Central memory CD8-positive, alpha-beta T cell (primary cell): ENCODE measurements at regions not wholly inside any gene's neighbourhood (a gene's known extent, or its start where the extent isn't known, plus 50 kb on each side); places are given as distances from the start of the nearest gene placed in this dataset.

Source experiments
- ATAC-seq: fragments of 150-1000 bp; cut with Tn5 transposase; replicated peaks from 2 replicates; pipeline ENCODE4 v1.10.0; 2022; ENCODE audit warnings: mild to moderate bottlenecking, moderate FRiP score, moderate number of reproducible peaks; ENCODE audit not compliant: poor library complexity, severe bottlenecking; ENCODE audit errors: extremely low read depth
- DNase-seq, 2 donors: peaks; one replicate each; pipeline ENCODE4 v3.0.0; 2021; ENCODE audit warnings: low spot score in 2 of 2
- H3K27ac Mint-ChIP-seq: one replicate; pipeline ENCODE4 v1.8.0; 2022; ENCODE audit warnings: low read depth, mild to moderate bottlenecking, moderate library complexity, mixed read lengths
- H3K27me3 Mint-ChIP-seq: one replicate; pipeline ENCODE4 v1.8.0; 2022; ENCODE audit warnings: mixed read lengths
- H3K36me3 Mint-ChIP-seq: one replicate; pipeline ENCODE4 v1.8.0; 2022; ENCODE audit warnings: mild to moderate bottlenecking, moderate library complexity, mixed read lengths; ENCODE audit not compliant: insufficient read depth
- H3K4me1 Mint-ChIP-seq: one replicate; pipeline ENCODE4 v1.8.0; 2022; ENCODE audit warnings: mixed read lengths
- H3K4me3 Mint-ChIP-seq: one replicate; pipeline ENCODE4 v1.8.0; 2022; ENCODE audit warnings: mild to moderate bottlenecking, moderate library complexity, mixed read lengths
- H3K9me3 Mint-ChIP-seq: one replicate; pipeline ENCODE4 v1.8.0; 2022; ENCODE audit warnings: mixed read lengths

DNA sequence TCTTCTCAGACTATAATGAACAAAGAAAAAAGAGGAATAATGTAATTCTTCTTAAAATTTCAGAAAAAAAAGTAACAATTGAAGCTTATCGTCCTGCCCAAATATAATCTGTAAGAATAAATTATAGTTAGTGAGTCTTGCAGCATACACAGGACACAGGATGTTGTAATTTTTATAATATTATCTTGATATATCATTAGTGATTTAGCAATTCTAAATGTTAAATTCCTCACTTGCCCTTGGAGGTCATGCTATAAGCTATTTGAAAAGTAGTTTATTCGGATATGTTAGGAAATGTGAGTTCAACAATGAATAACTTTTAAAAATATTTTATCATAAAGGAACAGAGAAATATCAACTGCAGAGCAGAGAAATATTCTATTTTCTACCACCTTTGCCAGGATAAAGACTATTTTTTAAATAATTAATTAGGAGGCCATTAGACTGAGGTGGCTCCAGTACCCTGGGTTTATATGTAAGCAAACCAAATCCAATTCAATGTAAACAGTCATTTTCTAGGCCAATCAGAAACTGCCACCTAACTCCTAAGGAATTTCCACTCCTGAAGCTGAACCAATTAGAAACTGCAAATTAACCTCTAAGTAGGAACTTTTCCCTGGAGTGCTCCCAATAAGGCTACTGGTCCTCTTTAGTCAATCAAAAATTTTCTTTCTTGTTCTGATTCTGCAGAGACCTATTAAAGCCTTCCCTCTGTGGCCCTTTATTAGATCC lies 1109.3 kb downstream of the ROBO2 start:
- Mint-ChIP-seq H3K36me3 (peaks cover 1% of the 10 kb centered on the region), H3K4me1 (no peaks in the 10 kb centered on the region), H3K27ac (no peak overlapping the region), H3K27me3 (no peaks in the 10 kb centered on the region), H3K9me3 (peaks cover 36% of the 10 kb centered on the region), H3K4me3 (no peak overlapping the region)
- DNase-seq (no peak), ATAC-seq (no peak)

DNA sequence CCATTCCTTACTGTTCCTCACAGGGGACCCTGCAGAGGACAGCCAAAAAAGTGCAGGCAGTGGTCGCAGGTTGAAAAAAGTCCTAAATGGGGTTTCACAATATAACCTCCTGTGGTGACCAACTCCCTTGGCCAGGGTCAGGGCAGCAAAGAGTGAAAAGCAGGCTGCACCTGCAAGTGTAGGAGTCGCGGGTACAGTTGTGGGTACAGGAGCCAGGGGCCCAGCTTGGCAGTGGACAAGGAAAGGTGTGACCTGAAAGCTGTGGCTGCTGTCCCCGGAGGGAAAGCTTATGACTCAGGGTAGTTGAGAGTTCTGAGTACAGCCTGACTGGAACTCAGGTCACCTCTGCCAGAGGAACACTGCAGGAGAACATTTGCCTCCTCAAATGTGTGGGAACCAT lies 1114.1 kb downstream of the ROBO2 start:
- DNase-seq = no peak
- H3K9me3 Mint-ChIP-seq = peaks cover 25% of the 10 kb centered on the region
- no peak overlapping the region for H3K4me3 Mint-ChIP-seq
- H3K27ac Mint-ChIP-seq = no peak overlapping the region
- no peaks in the 10 kb centered on the region for H3K27me3 Mint-ChIP-seq
- H3K36me3 Mint-ChIP-seq = peaks cover 1% of the 10 kb centered on the region
- no peaks in the 10 kb centered on the region for H3K4me1 Mint-ChIP-seq
- no peak for ATAC-seq

DNA sequence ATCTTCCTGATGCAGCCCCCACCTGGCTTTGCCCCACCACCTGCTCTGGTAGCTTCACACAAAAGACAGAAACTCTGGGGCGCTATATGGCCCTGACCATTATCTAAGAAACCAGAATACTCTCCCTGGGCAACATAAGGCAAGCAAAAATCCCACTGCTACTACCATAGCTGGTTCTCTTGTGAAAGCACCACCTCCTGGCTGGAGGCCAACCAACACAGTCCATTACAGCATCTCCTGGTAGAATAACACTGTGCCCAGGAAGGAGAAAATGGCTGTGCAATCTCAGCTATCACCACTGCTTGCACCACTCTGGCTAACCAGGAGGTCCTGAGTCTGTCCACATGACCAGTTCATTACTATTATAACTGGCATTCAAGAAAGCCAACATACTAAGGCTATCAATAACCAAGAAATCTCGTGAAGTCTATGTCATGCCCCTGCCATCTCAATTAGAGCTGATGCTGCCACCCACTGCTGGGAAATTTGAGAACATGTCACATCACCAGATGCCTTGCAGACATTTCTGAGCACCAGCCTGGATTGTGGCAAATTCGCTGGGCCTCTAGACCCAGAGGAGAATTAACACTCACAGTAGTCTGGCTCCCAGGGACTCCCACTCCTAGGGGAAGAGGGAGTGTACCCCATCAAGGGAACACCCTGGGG lies 1114.8 kb downstream of the ROBO2 start:
- no peak for ATAC-seq
- no peak overlapping the region for H3K27ac Mint-ChIP-seq
- no peaks in the 10 kb centered on the region for H3K27me3 Mint-ChIP-seq
- peaks cover 25% of the 10 kb centered on the region for H3K9me3 Mint-ChIP-seq
- H3K36me3 Mint-ChIP-seq = peaks cover 1% of the 10 kb centered on the region
- no peak for DNase-seq
- no peak overlapping the region for H3K4me3 Mint-ChIP-seq
- H3K4me1 Mint-ChIP-seq = no peaks in the 10 kb centered on the region

DNA sequence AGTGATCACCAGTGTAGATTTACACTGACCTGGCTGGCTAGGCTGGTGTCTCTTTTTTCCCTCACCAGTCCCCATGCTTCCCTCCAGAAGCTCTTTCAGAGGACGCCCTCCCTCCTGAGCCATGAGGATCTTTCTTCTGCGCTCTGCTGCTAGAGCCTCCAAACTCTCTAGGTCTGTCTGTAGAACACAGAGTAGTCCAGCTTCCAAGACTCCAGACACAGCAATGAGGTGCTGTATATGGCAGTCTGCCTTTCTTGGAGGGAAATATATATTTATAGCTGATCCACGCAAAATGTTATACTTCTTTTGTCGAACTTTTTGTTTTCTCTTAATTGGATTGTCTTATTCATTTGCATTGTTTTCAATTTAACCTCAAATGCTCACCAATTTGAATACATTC lies 1121.8 kb downstream of the ROBO2 start:
- ATAC-seq (no peak), DNase-seq (no peak)
- Mint-ChIP-seq H3K4me3 (no peak overlapping the region), H3K4me1 (no peaks in the 10 kb centered on the region), H3K27me3 (no peaks in the 10 kb centered on the region), H3K36me3 (peaks cover 3% of the 10 kb centered on the region), H3K9me3 (peaks cover 22% of the 10 kb centered on the region), H3K27ac (no peak overlapping the region)

DNA sequence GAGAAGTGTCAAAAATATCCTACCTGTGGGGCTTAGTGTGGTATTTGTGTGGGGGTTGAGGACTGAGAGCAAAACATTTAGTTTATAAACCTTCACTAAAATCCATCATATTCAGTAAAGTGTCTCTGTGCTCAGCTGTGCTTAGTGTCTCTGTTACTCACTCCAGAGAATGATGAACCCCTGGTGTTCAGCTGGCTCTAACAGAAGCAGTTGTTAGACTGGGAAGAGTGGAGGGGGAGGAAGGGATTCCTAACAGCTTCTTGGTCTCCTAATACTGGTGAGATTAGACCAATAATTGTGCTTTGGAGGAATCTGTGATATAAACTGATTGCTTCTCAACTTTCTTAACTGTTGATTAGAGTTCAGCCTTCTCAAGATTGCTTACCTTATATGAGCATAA lies 1123.5 kb downstream of the ROBO2 start:
- Mint-ChIP-seq H3K27ac (no peak overlapping the region), H3K4me3 (no peak overlapping the region), H3K4me1 (no peaks in the 10 kb centered on the region), H3K36me3 (peaks cover 3% of the 10 kb centered on the region), H3K27me3 (no peaks in the 10 kb centered on the region), H3K9me3 (peaks cover 19% of the 10 kb centered on the region)
- no peak for DNase-seq
- ATAC-seq = no peak

DNA sequence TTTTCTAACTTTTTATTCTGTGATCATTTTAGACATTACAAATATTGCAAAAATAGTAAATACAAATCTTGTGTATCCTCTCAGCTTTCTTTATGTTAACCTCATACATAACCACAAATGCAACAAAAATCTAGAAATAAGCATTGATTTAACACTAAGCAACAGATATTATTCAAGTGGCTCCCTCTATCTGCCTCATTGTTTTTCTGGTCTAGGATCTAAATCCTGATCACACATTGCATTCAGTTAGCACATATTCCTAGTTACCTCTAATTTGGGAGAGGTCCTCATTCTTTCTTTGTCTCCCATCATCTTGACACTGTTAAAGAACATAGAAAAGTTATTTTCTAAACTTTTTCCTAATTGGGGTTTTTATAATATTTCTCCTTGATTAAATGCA lies 1126.0 kb downstream of the ROBO2 start:
- ATAC-seq (no peak), DNase-seq (no peak)
- no peak overlapping the region for H3K27ac Mint-ChIP-seq
- H3K4me1 Mint-ChIP-seq = no peaks in the 10 kb centered on the region
- H3K9me3 Mint-ChIP-seq = peaks cover 19% of the 10 kb centered on the region
- peaks cover 3% of the 10 kb centered on the region for H3K36me3 Mint-ChIP-seq
- no peak overlapping the region for H3K4me3 Mint-ChIP-seq
- H3K27me3 Mint-ChIP-seq = no peaks in the 10 kb centered on the region

DNA sequence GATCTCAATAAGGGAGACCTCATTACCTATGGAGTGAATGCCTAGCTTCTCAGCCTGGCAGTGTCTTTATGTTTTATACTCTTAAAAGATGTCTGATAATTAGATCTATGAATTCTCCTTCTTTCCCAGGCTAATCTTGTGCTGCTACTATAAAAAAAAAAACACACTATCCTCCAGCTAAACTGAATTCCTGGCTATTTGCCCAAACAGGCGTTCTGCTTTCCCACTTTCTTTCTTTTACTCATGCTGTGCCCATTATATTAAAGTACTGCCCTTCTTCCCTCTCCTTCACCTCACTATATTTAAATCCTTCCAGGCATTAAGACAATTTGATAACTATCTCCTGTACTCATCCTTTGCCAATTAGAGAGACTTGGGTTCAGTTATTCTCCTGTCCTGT lies 1134.9 kb downstream of the ROBO2 start:
- H3K36me3 Mint-ChIP-seq = no peaks in the 10 kb centered on the region
- peaks cover 26% of the 10 kb centered on the region for H3K9me3 Mint-ChIP-seq
- no peaks in the 10 kb centered on the region for H3K4me1 Mint-ChIP-seq
- DNase-seq = no peak
- H3K27ac Mint-ChIP-seq = no peak overlapping the region
- no peak for ATAC-seq
- no peaks in the 10 kb centered on the region for H3K27me3 Mint-ChIP-seq
- no peak overlapping the region for H3K4me3 Mint-ChIP-seq

DNA sequence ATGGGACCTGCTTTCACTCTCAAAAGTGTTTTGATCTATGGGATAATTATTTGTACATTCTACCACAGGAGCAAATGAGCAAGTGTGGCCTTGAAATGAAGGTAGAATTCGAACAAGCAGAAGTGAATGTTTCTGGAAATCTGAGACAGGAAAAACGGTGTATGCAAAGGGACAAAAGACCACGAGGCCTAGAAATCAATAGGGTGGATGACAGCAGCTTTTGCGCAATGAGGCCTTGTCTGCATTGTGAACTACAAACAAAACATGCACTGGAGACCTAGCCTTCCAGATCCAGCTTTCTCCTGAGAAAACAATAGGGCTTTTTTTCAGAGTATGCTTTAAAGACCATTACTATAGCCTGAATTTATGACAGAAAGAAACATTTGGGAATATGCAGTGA lies 1137.0 kb downstream of the ROBO2 start:
- no peaks in the 10 kb centered on the region for H3K4me1 Mint-ChIP-seq
- H3K27me3 Mint-ChIP-seq = no peaks in the 10 kb centered on the region
- H3K36me3 Mint-ChIP-seq = no peaks in the 10 kb centered on the region
- no peak for ATAC-seq
- DNase-seq = no peak
- H3K27ac Mint-ChIP-seq = no peak overlapping the region
- no peak overlapping the region for H3K4me3 Mint-ChIP-seq
- peaks cover 35% of the 10 kb centered on the region for H3K9me3 Mint-ChIP-seq

DNA sequence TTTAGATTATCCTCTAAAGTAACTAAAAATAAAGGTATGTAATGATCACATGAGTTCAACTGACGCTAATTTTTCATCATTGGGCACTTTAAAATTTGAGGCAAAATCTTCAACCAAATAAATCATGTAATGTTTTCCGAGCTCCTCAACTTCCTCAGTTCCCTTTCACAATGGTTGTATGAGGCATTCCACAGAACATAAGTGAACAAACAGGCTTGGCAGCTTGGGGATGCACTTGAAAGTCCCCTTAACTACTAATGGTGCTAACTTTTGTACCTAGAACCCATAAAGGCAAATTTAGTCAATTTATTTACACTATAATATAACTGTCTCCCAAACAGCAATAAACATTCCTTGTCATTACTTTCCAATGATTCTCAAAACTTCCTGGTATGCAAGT lies 1137.9 kb downstream of the ROBO2 start:
- H3K4me3 Mint-ChIP-seq = no peak overlapping the region
- DNase-seq = no peak
- H3K27ac Mint-ChIP-seq = no peak overlapping the region
- no peak for ATAC-seq
- no peaks in the 10 kb centered on the region for H3K4me1 Mint-ChIP-seq
- H3K36me3 Mint-ChIP-seq = no peaks in the 10 kb centered on the region
- no peaks in the 10 kb centered on the region for H3K27me3 Mint-ChIP-seq
- H3K9me3 Mint-ChIP-seq = peaks cover 36% of the 10 kb centered on the region

DNA sequence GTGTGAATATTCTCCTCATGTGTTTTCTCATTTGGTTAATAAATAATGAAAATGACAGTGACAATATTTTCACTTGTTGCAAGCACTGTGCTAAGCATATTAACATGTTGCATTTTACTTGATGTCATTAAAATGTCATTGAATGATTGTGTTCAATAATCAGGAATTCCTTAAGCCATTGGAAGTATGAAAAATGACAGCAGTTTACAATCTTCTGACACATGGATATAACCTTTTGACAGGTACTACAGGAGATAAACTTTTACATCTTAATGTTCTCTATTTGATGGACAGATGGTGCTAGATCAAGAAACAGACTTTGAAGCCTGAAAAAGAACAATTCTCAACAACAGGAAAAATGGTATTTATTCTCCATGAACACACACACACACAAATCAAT lies 1138.3 kb downstream of the ROBO2 start:
- DNase-seq = no peak
- Mint-ChIP-seq H3K27me3 (no peaks in the 10 kb centered on the region), H3K36me3 (no peaks in the 10 kb centered on the region), H3K4me3 (no peak overlapping the region), H3K9me3 (peaks cover 36% of the 10 kb centered on the region), H3K27ac (no peak overlapping the region), H3K4me1 (no peaks in the 10 kb centered on the region)
- ATAC-seq = no peak

DNA sequence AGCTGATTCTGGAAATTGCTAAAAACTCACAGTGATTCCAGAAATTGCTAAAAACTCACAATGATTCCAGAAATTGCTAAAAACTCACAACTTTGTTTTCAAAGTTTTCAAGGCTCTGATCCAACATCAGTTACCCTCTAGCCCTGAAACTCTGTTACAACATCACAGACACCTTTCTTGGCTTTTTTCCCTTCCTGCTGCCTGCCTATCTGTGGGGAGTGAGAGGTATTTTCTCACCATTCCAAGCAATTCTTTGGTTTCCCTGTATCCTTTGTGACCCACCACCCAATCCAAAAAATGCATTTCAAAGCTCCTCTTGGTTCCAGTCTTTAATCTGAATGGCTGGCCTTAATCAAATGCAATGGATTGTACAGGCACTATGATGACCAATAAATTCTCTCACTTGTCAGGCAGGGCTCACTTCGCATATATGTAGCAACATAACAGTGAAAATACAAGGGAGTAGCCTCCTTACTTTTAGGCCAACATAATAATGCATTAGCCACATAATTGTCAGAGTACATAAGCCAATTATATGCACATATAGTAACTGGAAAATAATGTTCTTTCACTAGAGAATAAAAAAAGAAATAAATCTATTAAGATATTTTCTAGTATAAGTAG lies 1139.0 kb downstream of the ROBO2 start:
- no peaks in the 10 kb centered on the region for H3K36me3 Mint-ChIP-seq
- H3K27ac Mint-ChIP-seq = no peak overlapping the region
- peaks cover 42% of the 10 kb centered on the region for H3K9me3 Mint-ChIP-seq
- H3K4me3 Mint-ChIP-seq = no peak overlapping the region
- no peak for ATAC-seq
- H3K4me1 Mint-ChIP-seq = no peaks in the 10 kb centered on the region
- H3K27me3 Mint-ChIP-seq = no peaks in the 10 kb centered on the region
- no peak for DNase-seq

DNA sequence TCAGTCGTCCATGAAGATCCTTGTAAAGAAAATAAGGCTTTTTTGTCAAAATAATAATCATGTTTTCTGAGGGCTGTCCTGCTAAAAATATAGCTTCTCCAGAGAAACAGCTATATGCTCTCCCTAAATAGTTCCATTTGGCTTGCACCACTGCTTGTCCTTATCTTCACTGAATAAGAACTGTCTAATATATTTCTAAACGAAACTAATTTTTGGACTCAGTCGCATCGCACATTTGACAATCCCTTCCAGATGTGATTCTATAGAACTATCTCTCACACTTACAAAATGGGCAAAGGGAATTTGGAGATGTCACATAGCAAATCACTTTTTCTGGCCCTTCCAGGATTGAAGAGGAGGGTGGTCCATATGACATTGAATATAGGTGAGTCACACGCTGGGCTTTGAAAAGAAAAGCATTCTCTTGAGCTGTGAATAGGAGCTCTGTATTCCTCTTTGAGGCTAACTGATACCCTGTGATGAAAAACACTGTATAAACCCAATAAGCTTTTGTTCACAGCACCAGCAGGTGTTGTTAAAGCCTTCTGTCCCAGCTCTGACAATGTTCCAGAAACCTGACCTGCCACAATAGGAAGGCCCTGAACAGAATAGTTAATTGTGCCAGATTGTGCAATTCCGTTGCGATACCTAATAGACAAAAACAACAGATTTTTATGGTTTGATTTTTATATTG lies 1144.2 kb downstream of the ROBO2 start:
- ATAC-seq (no peak), DNase-seq (no peak)
- H3K36me3 Mint-ChIP-seq = no peaks in the 10 kb centered on the region
- no peak overlapping the region for H3K27ac Mint-ChIP-seq
- H3K9me3 Mint-ChIP-seq = peaks cover 29% of the 10 kb centered on the region
- no peaks in the 10 kb centered on the region for H3K27me3 Mint-ChIP-seq
- H3K4me1 Mint-ChIP-seq = no peaks in the 10 kb centered on the region
- H3K4me3 Mint-ChIP-seq = no peak overlapping the region

DNA sequence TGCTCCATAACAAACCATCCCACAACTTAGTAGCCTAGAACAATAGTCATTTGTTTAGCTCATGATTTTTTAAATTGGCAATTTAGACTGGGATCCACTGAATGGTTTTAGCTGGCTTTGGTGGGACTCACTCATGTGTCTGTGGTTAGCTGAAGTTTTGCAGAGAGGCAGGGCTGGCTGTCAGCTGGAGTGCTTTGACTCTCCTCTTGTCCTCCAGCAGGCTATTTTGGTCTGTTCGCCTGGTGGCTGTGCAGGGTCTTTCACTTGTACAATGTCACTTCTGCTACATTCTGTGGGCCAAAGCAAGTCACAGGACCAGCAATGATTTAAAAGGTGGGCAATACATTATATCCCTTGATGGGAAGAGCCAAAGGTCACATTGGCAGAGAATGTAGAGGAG lies 1146.5 kb downstream of the ROBO2 start:
- DNase-seq (no peak), ATAC-seq (no peak)
- Mint-ChIP-seq H3K4me3 (no peak overlapping the region), H3K27me3 (no peaks in the 10 kb centered on the region), H3K36me3 (no peaks in the 10 kb centered on the region), H3K27ac (no peak overlapping the region), H3K4me1 (no peaks in the 10 kb centered on the region), H3K9me3 (peaks cover 27% of the 10 kb centered on the region)
